Fibroblast of the aortic adventitia (primary cell): ENCODE measurements at regions not wholly inside any gene's neighbourhood (a gene's known extent, or its start where the extent isn't known, plus 50 kb on each side); places are given as distances from the start of the nearest gene placed in this dataset.

Experiments
- DNase-seq: peaks from one replicate; pipeline ENCODE4 v3.0.0-alpha.2; 2010; ENCODE audit warnings: low read depth
- H3K4me3 ChIP-seq: 2 replicates; pipeline ENCODE4 v1.5.1; 2011; ENCODE audit warnings: low read depth, mild to moderate bottlenecking, control low read depth, low read length, moderate library complexity
- TF ChIP-seq, protein P1 (sequence below): IDR thresholded peaks from 2 replicates; pipeline ENCODE4 v1.5.1; 2011; ENCODE audit warnings: mild to moderate bottlenecking, low read length, control low read depth, inconsistent platforms; ENCODE audit not compliant: insufficient read depth

- H3K4me3 ChIP-seq, result no peak overlapping the region
- TF ChIP-seq, protein P1, sequence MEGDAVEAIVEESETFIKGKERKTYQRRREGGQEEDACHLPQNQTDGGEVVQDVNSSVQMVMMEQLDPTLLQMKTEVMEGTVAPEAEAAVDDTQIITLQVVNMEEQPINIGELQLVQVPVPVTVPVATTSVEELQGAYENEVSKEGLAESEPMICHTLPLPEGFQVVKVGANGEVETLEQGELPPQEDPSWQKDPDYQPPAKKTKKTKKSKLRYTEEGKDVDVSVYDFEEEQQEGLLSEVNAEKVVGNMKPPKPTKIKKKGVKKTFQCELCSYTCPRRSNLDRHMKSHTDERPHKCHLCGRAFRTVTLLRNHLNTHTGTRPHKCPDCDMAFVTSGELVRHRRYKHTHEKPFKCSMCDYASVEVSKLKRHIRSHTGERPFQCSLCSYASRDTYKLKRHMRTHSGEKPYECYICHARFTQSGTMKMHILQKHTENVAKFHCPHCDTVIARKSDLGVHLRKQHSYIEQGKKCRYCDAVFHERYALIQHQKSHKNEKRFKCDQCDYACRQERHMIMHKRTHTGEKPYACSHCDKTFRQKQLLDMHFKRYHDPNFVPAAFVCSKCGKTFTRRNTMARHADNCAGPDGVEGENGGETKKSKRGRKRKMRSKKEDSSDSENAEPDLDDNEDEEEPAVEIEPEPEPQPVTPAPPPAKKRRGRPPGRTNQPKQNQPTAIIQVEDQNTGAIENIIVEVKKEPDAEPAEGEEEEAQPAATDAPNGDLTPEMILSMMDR, result no peak
- no peak for DNase-seq
These were observed 423.0 kb downstream of the BRD1 start for GRCh38 chr22:49404576-49405241.

DNA sequence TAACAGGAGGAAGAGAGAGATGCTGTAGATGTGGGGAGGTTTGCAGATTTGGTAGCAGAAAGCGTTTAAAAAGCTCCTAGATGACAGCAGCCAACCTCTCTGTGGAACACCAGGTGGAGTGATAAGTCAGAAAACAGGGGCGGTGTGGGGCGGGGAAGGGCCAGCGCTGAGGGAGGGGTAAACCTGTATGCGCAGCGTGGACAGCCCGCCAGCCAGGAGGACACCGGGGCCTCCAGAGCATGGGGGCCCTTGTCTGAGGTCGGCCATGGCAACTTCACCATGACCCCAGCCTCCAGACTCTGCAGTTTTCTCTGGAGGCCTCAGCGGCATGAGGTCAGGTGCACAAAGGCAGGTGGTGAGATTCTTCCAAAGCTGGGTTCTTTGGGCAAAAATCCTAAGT lies 423.7 kb downstream of the BRD1 start:
- no peak overlapping the region for H3K4me3 ChIP-seq
- no peak for DNase-seq
- TF ChIP-seq, protein P1, result no peak

- H3K4me3 ChIP-seq, result no peak overlapping the region
- TF ChIP-seq, protein P1, result no peak
- no peak for DNase-seq
These were observed 424.6 kb downstream of the BRD1 start for GRCh38 chr22:49403102-49403501.

GRCh38 chr22:49402169-49402568 lies 425.5 kb downstream of the BRD1 start:
- no peak overlapping the region for H3K4me3 ChIP-seq
- no peak for DNase-seq
- TF ChIP-seq, protein P1, result no peak

DNA sequence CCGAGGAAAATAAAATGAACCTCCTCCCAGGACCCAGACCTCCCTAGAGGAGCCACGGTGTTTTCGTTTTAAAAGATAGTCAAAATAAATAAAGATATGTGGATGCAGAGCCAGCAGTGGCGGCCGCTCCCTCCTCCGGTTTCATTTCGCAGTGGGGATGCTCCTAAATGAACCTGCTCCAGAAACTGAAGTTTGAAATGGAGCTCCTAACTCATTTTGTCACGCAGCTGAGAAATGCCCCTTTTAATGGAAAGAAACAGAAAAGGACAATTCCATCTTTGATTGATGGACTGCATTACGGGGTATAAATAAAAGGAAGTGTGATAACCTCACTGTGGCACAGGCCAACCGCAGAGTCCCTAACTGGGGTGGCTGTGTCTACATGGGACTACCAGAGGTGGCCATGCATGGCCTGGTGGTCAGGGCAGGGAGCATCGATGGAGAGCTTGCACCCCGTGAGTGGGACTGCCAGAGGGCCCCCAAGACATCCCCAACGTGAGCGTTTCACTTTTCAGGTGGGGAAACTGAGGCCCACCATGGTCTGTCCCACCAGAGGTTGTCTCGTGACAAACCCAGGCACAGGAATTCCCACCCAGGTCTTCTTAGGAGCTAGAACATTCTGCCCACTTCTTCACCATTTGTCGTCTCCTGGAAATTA lies 426.6 kb downstream of the BRD1 start:
- TF ChIP-seq, protein P1, result no peak
- no peak for DNase-seq
- H3K4me3 ChIP-seq, result no peak overlapping the region

DNA sequence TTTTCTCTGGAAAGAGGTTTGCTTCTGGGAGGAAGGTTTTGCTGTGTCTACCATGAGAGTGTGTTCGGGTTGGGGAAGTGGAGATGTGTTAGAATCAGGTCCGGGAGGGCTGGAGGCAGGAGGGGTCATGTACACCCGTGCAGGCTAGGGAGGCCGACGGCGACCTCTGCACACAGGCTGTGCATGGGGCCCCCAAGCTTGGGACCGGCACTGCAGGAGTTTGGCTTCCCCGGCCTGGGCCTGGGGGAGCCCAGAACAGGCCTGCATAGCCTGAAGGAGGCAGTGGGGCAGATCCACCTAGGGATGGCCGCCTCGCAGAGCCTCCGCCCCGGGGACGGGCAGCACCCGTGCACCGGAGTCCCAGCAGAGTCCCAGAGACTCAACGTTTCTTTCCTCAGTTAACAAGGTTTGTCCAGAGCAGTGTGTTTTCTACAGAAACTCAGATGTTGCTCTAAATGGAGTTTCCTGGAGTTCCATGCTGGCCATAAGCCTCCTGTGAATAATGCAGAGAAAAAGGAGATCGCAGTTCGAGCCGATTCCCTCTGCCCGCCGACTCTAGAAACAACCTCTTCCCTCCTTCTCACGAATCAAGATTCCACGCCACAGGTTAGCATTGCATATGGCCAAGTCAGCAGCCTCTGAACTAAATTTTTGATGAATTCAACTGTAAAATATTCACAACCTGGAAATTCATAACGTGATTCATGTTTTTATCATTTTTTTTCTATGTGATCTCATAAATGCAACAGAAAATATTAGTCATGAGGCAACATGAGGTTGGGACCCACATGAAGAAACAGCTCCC lies 427.3 kb downstream of the BRD1 start:
- DNase-seq, result no peak
- no peak overlapping the region for H3K4me3 ChIP-seq
- TF ChIP-seq, protein P1, result no peak
